ENCODE measurements at regions not wholly inside any gene's neighbourhood (a gene's known extent, or its start where the extent isn't known, plus 50 kb on each side); places are given as distances from the start of the nearest gene placed in this dataset.

DNA sequence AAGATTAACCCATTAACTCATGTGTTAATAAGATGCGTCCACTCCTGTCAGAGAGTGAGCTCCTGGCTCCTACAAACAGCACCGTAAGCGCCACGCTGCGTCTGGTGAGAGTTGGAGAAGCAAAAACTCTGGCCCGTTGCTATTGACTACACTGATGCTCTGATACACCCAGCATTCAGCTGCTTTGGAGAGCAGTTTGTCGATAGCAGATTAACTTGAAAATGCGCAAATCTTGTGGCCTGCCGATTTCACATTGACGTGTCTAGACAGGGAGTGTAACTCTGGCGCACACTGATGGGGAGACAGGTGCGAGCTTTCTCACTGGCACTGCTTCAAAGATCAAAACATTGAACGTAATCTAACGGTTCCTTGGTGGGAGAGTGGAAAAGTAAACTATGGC lies 151.7 kb upstream of the RPS6KA2 start:
- Histone ChIP-seq H2AFZ (ENCODE audit: low read depth, low read length) (no peak overlapping the region), H3K9me3 (replicated peaks; ENCODE audit: control insufficient read depth, insufficient read depth, low read length) (no peaks in the 10 kb centered on the region), H3K27me3 (ENCODE audit: control insufficient read depth in 2 of 2, insufficient read depth in 2 of 2, low read length in 2 of 2) (no peaks in the 10 kb centered on the region), H3K9me1 (replicated peaks; ENCODE audit: control insufficient read depth, extremely low read depth, insufficient read depth, low read length) (no peaks in the 10 kb centered on the region), H3K4me3 (replicated peaks in 1 of 3; ENCODE audit: insufficient read depth in 1 of 3, low read depth in 1 of 3, low read length in 3 of 3) (no peak overlapping the region), H3K9ac (replicated peaks; ENCODE audit: extremely low read depth, insufficient read depth, low read length) (no peak overlapping the region), H4K20me1 (replicated peaks; ENCODE audit: control insufficient read depth, extremely low read depth, insufficient read depth, low read length) (no peaks in the 10 kb centered on the region), H3K27ac (ENCODE audit: insufficient read depth, low read depth, low read length) (no peak overlapping the region), H3K4me2 (ENCODE audit: insufficient read depth, low read length) (no peak overlapping the region), H3K79me2 (ENCODE audit: control insufficient read depth, insufficient read depth, low read length) (no peaks in the 10 kb centered on the region), H3K36me3 (ENCODE audit: control insufficient read depth in 2 of 2, extremely low read depth in 1 of 2, insufficient read depth in 2 of 2, low read length in 2 of 2) (no peaks in the 10 kb centered on the region), H3K4me1 (ENCODE audit: control insufficient read depth, extremely low read depth, insufficient read depth, low read length) (no peaks in the 10 kb centered on the region)
- BruUV-seq (replicated peaks): no TSS peak
- intact Hi-C loops (cut with micrococcal nuclease) (loop anchor here (5.0 kb wide), 1 partner anchor 321 kb away; no protein-coding TSS in a partner anchor), dilution Hi-C loops (cut with MboI; ENCODE audit: extremely low pct_ligation_motif_present, low sequenced_read_pairs) (no loop called here)
- TF ChIP-seq, protein P1, sequence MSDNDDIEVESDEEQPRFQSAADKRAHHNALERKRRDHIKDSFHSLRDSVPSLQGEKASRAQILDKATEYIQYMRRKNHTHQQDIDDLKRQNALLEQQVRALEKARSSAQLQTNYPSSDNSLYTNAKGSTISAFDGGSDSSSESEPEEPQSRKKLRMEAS (IDR thresholded peaks at IDR 0.05; ENCODE audit: insufficient read depth, insufficient read length): no peak
- TF ChIP-seq POLR2A (IDR thresholded peaks at IDR 0.05; ENCODE audit: low read depth, low read length) (no peak), GATA2 (IDR thresholded peaks at IDR 0.05; ENCODE audit: insufficient read depth, insufficient read length, low read depth, low read length) (no peak), MYC (IDR thresholded peaks at IDR 0.05; ENCODE audit: low read depth, low read length) (no peak), FOS (IDR thresholded peaks at IDR 0.05; ENCODE audit: borderline replicate concordance, insufficient read depth, low read length) (no peak)
- TF ChIP-seq, protein P2, sequence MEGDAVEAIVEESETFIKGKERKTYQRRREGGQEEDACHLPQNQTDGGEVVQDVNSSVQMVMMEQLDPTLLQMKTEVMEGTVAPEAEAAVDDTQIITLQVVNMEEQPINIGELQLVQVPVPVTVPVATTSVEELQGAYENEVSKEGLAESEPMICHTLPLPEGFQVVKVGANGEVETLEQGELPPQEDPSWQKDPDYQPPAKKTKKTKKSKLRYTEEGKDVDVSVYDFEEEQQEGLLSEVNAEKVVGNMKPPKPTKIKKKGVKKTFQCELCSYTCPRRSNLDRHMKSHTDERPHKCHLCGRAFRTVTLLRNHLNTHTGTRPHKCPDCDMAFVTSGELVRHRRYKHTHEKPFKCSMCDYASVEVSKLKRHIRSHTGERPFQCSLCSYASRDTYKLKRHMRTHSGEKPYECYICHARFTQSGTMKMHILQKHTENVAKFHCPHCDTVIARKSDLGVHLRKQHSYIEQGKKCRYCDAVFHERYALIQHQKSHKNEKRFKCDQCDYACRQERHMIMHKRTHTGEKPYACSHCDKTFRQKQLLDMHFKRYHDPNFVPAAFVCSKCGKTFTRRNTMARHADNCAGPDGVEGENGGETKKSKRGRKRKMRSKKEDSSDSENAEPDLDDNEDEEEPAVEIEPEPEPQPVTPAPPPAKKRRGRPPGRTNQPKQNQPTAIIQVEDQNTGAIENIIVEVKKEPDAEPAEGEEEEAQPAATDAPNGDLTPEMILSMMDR (IDR thresholded peaks at IDR 0.05; ENCODE audit: extremely low read depth in 1 of 2, insufficient read depth in 1 of 2, low read depth in 1 of 2, low read length in 2 of 2): no peak
- FAIRE-seq (no peak), DNase-seq (ENCODE audit: low read depth, low spot score) (no peak)
- POLR2A ChIA-PET: no interaction called here
- CTCF ChIA-PET: interaction anchor here (2.0 kb wide), 1 partner anchor 211 kb away, joined by 9 read pairs; no protein-coding TSS in a partner anchor

DNA sequence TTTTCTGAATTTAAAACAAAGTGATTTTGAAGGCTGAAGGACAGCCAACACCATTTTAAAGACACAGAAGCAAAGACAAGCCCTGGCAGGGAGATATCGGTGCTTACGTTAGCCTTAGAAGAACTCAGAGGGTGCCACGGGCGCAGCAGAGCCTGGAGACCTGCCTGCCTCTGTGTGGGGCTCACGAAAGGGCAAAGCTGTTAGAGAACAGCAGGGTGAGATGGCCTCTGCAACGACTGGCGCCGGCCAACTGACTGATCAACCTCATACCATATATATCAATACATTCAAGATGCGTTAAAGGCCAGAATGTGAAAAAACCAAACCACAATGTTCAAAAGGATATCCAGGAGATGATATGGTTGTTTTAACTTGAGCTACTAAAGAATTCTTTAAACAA lies 151.0 kb upstream of the RPS6KA2 start:
- dilution Hi-C loops (cut with MboI; ENCODE audit: extremely low pct_ligation_motif_present, low sequenced_read_pairs) (no loop called here), intact Hi-C loops (cut with micrococcal nuclease) (loop anchor here (5.0 kb wide), 1 partner anchor 321 kb away; no protein-coding TSS in a partner anchor)
- FAIRE-seq (no peak), DNase-seq (ENCODE audit: low read depth, low spot score) (no peak)
- POLR2A ChIA-PET: no interaction called here
- H3K27ac ChIP-seq (ENCODE audit: insufficient read depth, low read depth, low read length): no peak overlapping the region
- no peak overlapping the region for H3K4me3 ChIP-seq (replicated peaks in 1 of 3; ENCODE audit: insufficient read depth in 1 of 3, low read depth in 1 of 3, low read length in 3 of 3)
- no peaks in the 10 kb centered on the region for H3K27me3 ChIP-seq (ENCODE audit: control insufficient read depth in 2 of 2, insufficient read depth in 2 of 2, low read length in 2 of 2)
- H3K4me2 ChIP-seq (ENCODE audit: insufficient read depth, low read length): no peak overlapping the region
- no peaks in the 10 kb centered on the region for H3K4me1 ChIP-seq (ENCODE audit: control insufficient read depth, extremely low read depth, insufficient read depth, low read length)
- BruUV-seq (replicated peaks): no TSS peak
- no peak overlapping the region for H2AFZ ChIP-seq (ENCODE audit: low read depth, low read length)
- H4K20me1 ChIP-seq (replicated peaks; ENCODE audit: control insufficient read depth, extremely low read depth, insufficient read depth, low read length): no peaks in the 10 kb centered on the region
- no peaks in the 10 kb centered on the region for H3K9me3 ChIP-seq (replicated peaks; ENCODE audit: control insufficient read depth, insufficient read depth, low read length)
- CTCF ChIA-PET: interaction anchor here (2.0 kb wide), 1 partner anchor 212 kb away, joined by 9 read pairs; no protein-coding TSS in a partner anchor
- TF ChIP-seq MYC (IDR thresholded peaks at IDR 0.05; ENCODE audit: low read depth, low read length) (no peak), POLR2AphosphoS5 (IDR thresholded peaks at IDR 0.05; ENCODE audit: insufficient read depth, low read depth, low read length) (no peak), POLR2A (IDR thresholded peaks at IDR 0.05; ENCODE audit: low read depth, low read length) (no peak)
- no peak overlapping the region for H3K9ac ChIP-seq (replicated peaks; ENCODE audit: extremely low read depth, insufficient read depth, low read length)
- H3K36me3 ChIP-seq (ENCODE audit: control insufficient read depth in 2 of 2, extremely low read depth in 1 of 2, insufficient read depth in 2 of 2, low read length in 2 of 2): no peaks in the 10 kb centered on the region
- H3K9me1 ChIP-seq (replicated peaks; ENCODE audit: control insufficient read depth, extremely low read depth, insufficient read depth, low read length): no peaks in the 10 kb centered on the region
- no peaks in the 10 kb centered on the region for H3K79me2 ChIP-seq (ENCODE audit: control insufficient read depth, insufficient read depth, low read length)

Measured in endothelial cell of umbilical vein (primary cell).